ENCODE measurements at regions not wholly inside any gene's neighbourhood (a gene's known extent, or its start where the extent isn't known, plus 50 kb on each side); places are given as distances from the start of the nearest gene placed in this dataset.

- H3K36me3 ChIP-seq = no peaks in the 10 kb centered on the region
- intact Hi-C loops (cut with DNase I; ENCODE audit: low total_unique reads) = no loop called here
- no peak overlapping the region for H3K27ac ChIP-seq
- no peaks in the 10 kb centered on the region for H3K27me3 ChIP-seq
- H3K4me1 ChIP-seq = no peaks in the 10 kb centered on the region
- H3K4me3 ChIP-seq = no peak overlapping the region
- DNase-seq (ENCODE audit: low spot score in 2 of 2) = no peak
- TF ChIP-seq, protein P1, sequence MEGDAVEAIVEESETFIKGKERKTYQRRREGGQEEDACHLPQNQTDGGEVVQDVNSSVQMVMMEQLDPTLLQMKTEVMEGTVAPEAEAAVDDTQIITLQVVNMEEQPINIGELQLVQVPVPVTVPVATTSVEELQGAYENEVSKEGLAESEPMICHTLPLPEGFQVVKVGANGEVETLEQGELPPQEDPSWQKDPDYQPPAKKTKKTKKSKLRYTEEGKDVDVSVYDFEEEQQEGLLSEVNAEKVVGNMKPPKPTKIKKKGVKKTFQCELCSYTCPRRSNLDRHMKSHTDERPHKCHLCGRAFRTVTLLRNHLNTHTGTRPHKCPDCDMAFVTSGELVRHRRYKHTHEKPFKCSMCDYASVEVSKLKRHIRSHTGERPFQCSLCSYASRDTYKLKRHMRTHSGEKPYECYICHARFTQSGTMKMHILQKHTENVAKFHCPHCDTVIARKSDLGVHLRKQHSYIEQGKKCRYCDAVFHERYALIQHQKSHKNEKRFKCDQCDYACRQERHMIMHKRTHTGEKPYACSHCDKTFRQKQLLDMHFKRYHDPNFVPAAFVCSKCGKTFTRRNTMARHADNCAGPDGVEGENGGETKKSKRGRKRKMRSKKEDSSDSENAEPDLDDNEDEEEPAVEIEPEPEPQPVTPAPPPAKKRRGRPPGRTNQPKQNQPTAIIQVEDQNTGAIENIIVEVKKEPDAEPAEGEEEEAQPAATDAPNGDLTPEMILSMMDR (IDR thresholded peaks at IDR 0.05) = no peak
- TF ChIP-seq POLR2A (IDR thresholded peaks at IDR 0.05) (no peak), POLR2AphosphoS5 (IDR thresholded peaks at IDR 0.05) (no peak)
- H3K9me3 ChIP-seq = no peaks in the 10 kb centered on the region
These were observed 133.6 kb downstream of the TMEM26 start for GRCh38 chr10:61319386-61320256.

- Histone ChIP-seq H3K36me3 (no peaks in the 10 kb centered on the region), H3K4me1 (no peaks in the 10 kb centered on the region), H3K27ac (no peak overlapping the region), H3K27me3 (no peaks in the 10 kb centered on the region), H3K9me3 (no peaks in the 10 kb centered on the region), H3K4me3 (no peak overlapping the region)
- TF ChIP-seq POLR2AphosphoS5 (IDR thresholded peaks at IDR 0.05) = no peak
- TF ChIP-seq, protein P1 (IDR thresholded peaks at IDR 0.05) = no peak
- no peak for TF ChIP-seq POLR2A (IDR thresholded peaks at IDR 0.05)
- intact Hi-C loops (cut with DNase I; ENCODE audit: low total_unique reads) = no loop called here
- no peak for DNase-seq (ENCODE audit: low spot score in 2 of 2)
These were observed 134.8 kb downstream of the TMEM26 start for GRCh38 chr10:61318429-61318828.

- intact Hi-C loops (cut with DNase I; ENCODE audit: low total_unique reads) = no loop called here
- Histone ChIP-seq H3K9me3 (no peaks in the 10 kb centered on the region), H3K4me3 (no peak overlapping the region), H3K27ac (no peak overlapping the region), H3K4me1 (no peaks in the 10 kb centered on the region), H3K36me3 (no peaks in the 10 kb centered on the region), H3K27me3 (no peaks in the 10 kb centered on the region)
- no peak for DNase-seq (ENCODE audit: low spot score in 2 of 2)
- no peak for TF ChIP-seq POLR2AphosphoS5 (IDR thresholded peaks at IDR 0.05)
- TF ChIP-seq POLR2A (IDR thresholded peaks at IDR 0.05) = no peak
- TF ChIP-seq, protein P1 (IDR thresholded peaks at IDR 0.05) = no peak
These were observed 135.5 kb downstream of the TMEM26 start for GRCh38 chr10:61317706-61318105.

DNA sequence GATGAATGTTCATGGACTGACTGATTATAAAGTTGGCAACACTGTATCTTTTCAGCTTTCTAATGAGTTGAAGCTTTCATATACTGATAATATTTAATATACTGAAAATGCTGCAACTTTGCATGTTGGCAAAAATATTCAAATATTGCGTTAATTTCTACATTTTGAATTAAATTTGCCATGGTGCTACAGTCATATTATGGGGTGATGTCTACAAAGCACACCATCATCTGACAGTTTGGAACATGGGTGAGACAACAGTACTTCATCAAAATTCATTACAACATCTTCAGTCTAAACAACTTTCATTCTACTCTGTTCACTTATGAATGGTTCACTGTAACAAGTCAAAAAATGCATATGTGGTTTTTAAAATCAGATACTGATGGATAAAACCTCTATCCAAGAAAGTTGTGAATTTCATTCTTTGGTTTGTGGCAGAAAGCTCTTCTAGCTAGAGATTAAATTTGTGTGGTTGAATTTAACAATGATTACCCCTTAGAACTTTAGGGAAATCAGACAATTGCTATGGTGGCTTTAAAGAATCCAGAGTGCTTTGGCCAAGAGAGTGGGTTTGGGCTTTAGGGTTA is 136.4 kb downstream of the TMEM26 start:
- TF ChIP-seq, protein P1 (IDR thresholded peaks at IDR 0.05) = no peak
- TF ChIP-seq POLR2AphosphoS5 (IDR thresholded peaks at IDR 0.05) = no peak
- TF ChIP-seq POLR2A (IDR thresholded peaks at IDR 0.05) = no peak
- Histone ChIP-seq H3K27me3 (no peaks in the 10 kb centered on the region), H3K4me3 (no peak overlapping the region), H3K4me1 (no peaks in the 10 kb centered on the region), H3K27ac (no peak overlapping the region), H3K36me3 (no peaks in the 10 kb centered on the region), H3K9me3 (no peaks in the 10 kb centered on the region)
- intact Hi-C loops (cut with DNase I; ENCODE audit: low total_unique reads) = no loop called here
- DNase-seq (ENCODE audit: low spot score in 2 of 2) = no peak

- intact Hi-C loops (cut with DNase I; ENCODE audit: low total_unique reads) = no loop called here
- Histone ChIP-seq H3K36me3 (no peaks in the 10 kb centered on the region), H3K4me3 (no peak overlapping the region), H3K9me3 (no peaks in the 10 kb centered on the region), H3K27me3 (no peaks in the 10 kb centered on the region), H3K27ac (no peak overlapping the region), H3K4me1 (no peaks in the 10 kb centered on the region)
- TF ChIP-seq POLR2AphosphoS5 (IDR thresholded peaks at IDR 0.05) (no peak), POLR2A (IDR thresholded peaks at IDR 0.05) (no peak)
- TF ChIP-seq, protein P1 (IDR thresholded peaks at IDR 0.05) = no peak
- no peak for DNase-seq (ENCODE audit: low spot score in 2 of 2)
These were observed 138.9 kb downstream of the TMEM26 start for GRCh38 chr10:61314273-61314672.

All from breast epithelium (tissue), 4 donors.